Suprapubic skin (tissue), 4 donors: ENCODE measurements at regions not wholly inside any gene's neighbourhood (a gene's known extent, or its start where the extent isn't known, plus 50 kb on each side); places are given as distances from the start of the nearest gene placed in this dataset.

Experiments used
- EP300 ChIP-seq: sonication (generic); formaldehyde crosslinking; IDR thresholded peaks from one replicate; pipeline ENCODE4 v1.6.1; 2017; ENCODE audit warnings: antibody characterized with exemption
- POLR2A ChIP-seq, 2 donors: fragments of 450-650 bp; IDR thresholded peaks; one replicate each; pipeline ENCODE4 v1.6.1; 2017; ENCODE audit warnings: antibody characterized with exemption in 2 of 2, mild to moderate bottlenecking in 2 of 2, moderate library complexity in 2 of 2
- POLR2AphosphoS5 ChIP-seq, 3 donors: sonication (generic); formaldehyde crosslinking; IDR thresholded peaks; one replicate each; pipeline ENCODE4 v1.6.1; 2017; ENCODE audit warnings: antibody characterized with exemption in 3 of 3
- TF ChIP-seq, protein P1 (sequence below), 2 donors: fragments of 200-600 bp in 1 of 2; fragments of 450-650 bp in 1 of 2; sonication (generic) in 1 of 2; IDR thresholded peaks; one replicate each; pipeline ENCODE4 v1.5.1; 2016 to 2019; ENCODE audit warnings: antibody characterized with exemption in 2 of 2, mild to moderate bottlenecking in 1 of 2, moderate library complexity in 1 of 2

GRCh38 chr9:17031546-17031945, 103.3 kb upstream of the CNTLN start:
- TF ChIP-seq, protein P1, sequence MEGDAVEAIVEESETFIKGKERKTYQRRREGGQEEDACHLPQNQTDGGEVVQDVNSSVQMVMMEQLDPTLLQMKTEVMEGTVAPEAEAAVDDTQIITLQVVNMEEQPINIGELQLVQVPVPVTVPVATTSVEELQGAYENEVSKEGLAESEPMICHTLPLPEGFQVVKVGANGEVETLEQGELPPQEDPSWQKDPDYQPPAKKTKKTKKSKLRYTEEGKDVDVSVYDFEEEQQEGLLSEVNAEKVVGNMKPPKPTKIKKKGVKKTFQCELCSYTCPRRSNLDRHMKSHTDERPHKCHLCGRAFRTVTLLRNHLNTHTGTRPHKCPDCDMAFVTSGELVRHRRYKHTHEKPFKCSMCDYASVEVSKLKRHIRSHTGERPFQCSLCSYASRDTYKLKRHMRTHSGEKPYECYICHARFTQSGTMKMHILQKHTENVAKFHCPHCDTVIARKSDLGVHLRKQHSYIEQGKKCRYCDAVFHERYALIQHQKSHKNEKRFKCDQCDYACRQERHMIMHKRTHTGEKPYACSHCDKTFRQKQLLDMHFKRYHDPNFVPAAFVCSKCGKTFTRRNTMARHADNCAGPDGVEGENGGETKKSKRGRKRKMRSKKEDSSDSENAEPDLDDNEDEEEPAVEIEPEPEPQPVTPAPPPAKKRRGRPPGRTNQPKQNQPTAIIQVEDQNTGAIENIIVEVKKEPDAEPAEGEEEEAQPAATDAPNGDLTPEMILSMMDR (IDR thresholded peaks at IDR 0.05): no peak
- no peak for TF ChIP-seq EP300
- no peak for TF ChIP-seq POLR2AphosphoS5 (IDR thresholded peaks at IDR 0.05)
- no peak for TF ChIP-seq POLR2A (IDR thresholded peaks at IDR 0.05)
